IMR-90 (cell line): ENCODE measurements at regions not wholly inside any gene's neighbourhood (a gene's known extent, or its start where the extent isn't known, plus 50 kb on each side); places are given as distances from the start of the nearest gene placed in this dataset.

Source experiments
- ATAC-seq: fragments of 200-7000 bp; cut with Tn5 transposase; 2 replicates; pipeline ENCODE4 v1.9.1; 2020; ENCODE audit warnings: low read depth, mild to moderate bottlenecking, moderate library complexity
- BruUV-seq: library from RNA; stranded (reverse); fragments of 400-500 nt; replicated peaks from 2 replicates; lab custom pipeline; 2021; lab: Mats Ljungman, UMichigan
- CTCF ChIA-PET: fragments of 300-600 bp; formaldehyde crosslinking; extraction: SDS; loops from one replicate; lab custom pipeline; 2021; ENCODE audit warnings: antibody characterized with exemption; lab: Yijun Ruan, JAX
- POLR2A ChIA-PET: fragments of 300-600 bp; sonication (Branson Sonifier 250); formaldehyde crosslinking; loops from one replicate; lab custom pipeline; 2022; ENCODE audit warnings: antibody characterized with exemption; ENCODE audit not compliant: unreplicated experiment; lab: Charles Lee
- DNase-seq: peaks from one replicate; pipeline ENCODE4 v3.0.0; 2013
- H2AFZ ChIP-seq: replicated peaks from 2 replicates; pipeline ENCODE3; 2013; ENCODE audit warnings: low read length, mild to moderate bottlenecking; ENCODE audit not compliant: poor library complexity
- H2AK5ac ChIP-seq: 2 replicates; pipeline ENCODE4 v1.6.1; 2013; ENCODE audit warnings: low read depth, low read length, inconsistent platforms
- H2AK9ac ChIP-seq: replicated peaks from 2 replicates; pipeline ENCODE3; 2013; ENCODE audit warnings: mild to moderate bottlenecking, low read depth, low read length, moderate library complexity; ENCODE audit not compliant: poor library complexity
- H2BK120ac ChIP-seq: 2 replicates; pipeline ENCODE4 v1.6.1; 2013; ENCODE audit warnings: low read depth, low read length, inconsistent platforms
- H2BK15ac ChIP-seq: 3 replicates; pipeline ENCODE4 v1.6.1; 2013; ENCODE audit warnings: low read depth, low read length, inconsistent platforms
- H2BK20ac ChIP-seq: 2 replicates; pipeline ENCODE4 v1.6.1; 2013; ENCODE audit warnings: low read depth, mild to moderate bottlenecking, inconsistent platforms, low read length, moderate library complexity
- H2BK5ac ChIP-seq: 2 replicates; pipeline ENCODE4 v1.6.1; 2013; ENCODE audit warnings: mild to moderate bottlenecking, low read depth, low read length, inconsistent platforms; ENCODE audit not compliant: poor library complexity, severe bottlenecking
- H3K14ac ChIP-seq: replicated peaks from 2 replicates; pipeline ENCODE4 v1.6.1; 2013; ENCODE audit warnings: low read depth, low read length, inconsistent platforms
- H3K18ac ChIP-seq: 2 replicates; pipeline ENCODE4 v1.6.1; 2013; ENCODE audit warnings: low read depth, low read length, control low read depth
- H3K23ac ChIP-seq: 2 replicates; pipeline ENCODE4 v1.6.1; 2013; ENCODE audit warnings: low read depth, low read length, inconsistent platforms
- H3K27ac ChIP-seq: 2 replicates; pipeline ENCODE4 v1.5.1; 2013; ENCODE audit warnings: mild to moderate bottlenecking, control low read depth, low read length; ENCODE audit not compliant: insufficient read depth
- H3K27me3 ChIP-seq: 2 replicates; pipeline ENCODE4 v1.6.1; 2013; ENCODE audit warnings: low read length; ENCODE audit not compliant: control insufficient read depth, insufficient read depth
- H3K36me3 ChIP-seq: 2 replicates; pipeline ENCODE4 v1.6.1; 2013; ENCODE audit warnings: low read length, mixed read lengths; ENCODE audit not compliant: control insufficient read depth, insufficient read depth
- H3K4ac ChIP-seq: 2 replicates; pipeline ENCODE4 v1.6.1; 2013; ENCODE audit warnings: low read depth, low read length, inconsistent platforms
- H3K4me1 ChIP-seq: 2 replicates; pipeline ENCODE4 v1.6.1; 2013; ENCODE audit warnings: low read length, mixed read lengths; ENCODE audit not compliant: control insufficient read depth, insufficient read depth
- H3K4me2 ChIP-seq: 2 replicates; pipeline ENCODE4 v1.6.1; 2013; ENCODE audit warnings: low read depth, mild to moderate bottlenecking, control low read depth, low read length, moderate library complexity
- H3K4me3 ChIP-seq: 2 replicates; pipeline ENCODE4 v1.5.1; 2013; ENCODE audit warnings: low read depth, mild to moderate bottlenecking, control low read depth, low read length, moderate library complexity; ENCODE audit not compliant: insufficient read depth
- H3K56ac ChIP-seq: 2 replicates; pipeline ENCODE4 v1.6.1; 2013; ENCODE audit warnings: low read length, inconsistent platforms; ENCODE audit not compliant: insufficient read depth; ENCODE audit errors: extremely low read depth
- H3K79me1 ChIP-seq, 2 experiments: 2 replicates each; pipeline ENCODE4 v1.6.1; 2013; ENCODE audit warnings: low read length in 2 of 2, inconsistent platforms in 1 of 2, low read depth in 1 of 2
- H3K9ac ChIP-seq: 2 replicates; pipeline ENCODE4 v1.6.1; 2013; ENCODE audit warnings: low read depth, low read length, control low read depth
- H3K9me1 ChIP-seq: 2 replicates; pipeline ENCODE4 v1.6.1; 2013; ENCODE audit warnings: low read length, inconsistent platforms; ENCODE audit not compliant: insufficient read depth
- H3K9me3 ChIP-seq: 2 replicates; pipeline ENCODE4 v1.6.1; 2013; ENCODE audit warnings: low read length; ENCODE audit not compliant: control insufficient read depth, insufficient read depth
- H4K20me1 ChIP-seq: 2 replicates; pipeline ENCODE4 v1.6.1; 2013; ENCODE audit warnings: low read length, inconsistent platforms; ENCODE audit not compliant: insufficient read depth
- H4K5ac ChIP-seq: 2 replicates; pipeline ENCODE4 v1.6.1; 2013; ENCODE audit warnings: mild to moderate bottlenecking, low read depth, low read length, control low read depth
- H4K8ac ChIP-seq, 2 experiments: 2 replicates each; pipeline ENCODE4 v1.6.1; 2013; ENCODE audit warnings: low read depth in 2 of 2, low read length in 2 of 2, control low read depth in 1 of 2, inconsistent platforms in 1 of 2
- H4K91ac ChIP-seq: 2 replicates; pipeline ENCODE4 v1.6.1; 2013; ENCODE audit warnings: low read depth, low read length, inconsistent platforms; ENCODE audit not compliant: insufficient read depth
- BHLHE40 ChIP-seq: fragments of 150-350 bp; IDR thresholded peaks from 2 replicates; pipeline ENCODE4 v1.6.1; 2016; ENCODE audit warnings: mild to moderate bottlenecking, low read depth, low read length
- CHD1 ChIP-seq: IDR thresholded peaks from 2 replicates; pipeline ENCODE4 v1.6.1; 2012; ENCODE audit warnings: low read depth, low read length, improper control_type of control experiment
- FOS ChIP-seq: fragments of 150-350 bp; IDR thresholded peaks from 2 replicates; pipeline ENCODE4 v1.6.1; 2016; ENCODE audit warnings: low read depth, low read length
- MAFK ChIP-seq: IDR thresholded peaks from 2 replicates; pipeline ENCODE4 v1.6.1; 2012; ENCODE audit warnings: low read depth, low read length, improper control_type of control experiment
- NFE2L2 ChIP-seq: fragments of 150-350 bp; IDR thresholded peaks from 2 replicates; pipeline ENCODE4 v1.6.1; 2016; ENCODE audit warnings: low read depth, mild to moderate bottlenecking, low read length
- RFX5 ChIP-seq: IDR thresholded peaks from 2 replicates; pipeline ENCODE4 v1.8.0; 2012; ENCODE audit warnings: low read depth, mild to moderate bottlenecking, low read length, moderate library complexity
- WGBS, 2 experiments: methylation state at CpG; one replicate each; pipeline versions ENCODE4 v1.1.5 to v1.1.7; 2013; ENCODE audit warnings: missing lambda C conversion rate in 2 of 2; ENCODE audit not compliant: insufficient read length in 1 of 2; ENCODE audit errors: extremely low coverage in 2 of 2; 5-methylcytosine and 5-hydroxymethylcytosine counted together
- dilution Hi-C: fragments of 300-500 bp; cut with HindIII; formaldehyde crosslinking; loops from one replicate; pipeline ENCODE4 v1.14.3; 2018; ENCODE audit warnings: low sequenced_read_pairs; ENCODE audit not compliant: unreplicated experiment
- in situ Hi-C: fragments of 300-500 bp; cut with MboI; formaldehyde crosslinking; loops from 3 replicates; pipeline ENCODE4 v1.14.3; 2019; ENCODE audit warnings: low sequenced_read_pairs, inconsistent platforms, mixed read lengths
- intact Hi-C: fragments of 100-400 bp; cut with micrococcal nuclease; formaldehyde crosslinking; loops from 2 replicates; pipeline ENCODE4 v1.10.0; 2022

DNA sequence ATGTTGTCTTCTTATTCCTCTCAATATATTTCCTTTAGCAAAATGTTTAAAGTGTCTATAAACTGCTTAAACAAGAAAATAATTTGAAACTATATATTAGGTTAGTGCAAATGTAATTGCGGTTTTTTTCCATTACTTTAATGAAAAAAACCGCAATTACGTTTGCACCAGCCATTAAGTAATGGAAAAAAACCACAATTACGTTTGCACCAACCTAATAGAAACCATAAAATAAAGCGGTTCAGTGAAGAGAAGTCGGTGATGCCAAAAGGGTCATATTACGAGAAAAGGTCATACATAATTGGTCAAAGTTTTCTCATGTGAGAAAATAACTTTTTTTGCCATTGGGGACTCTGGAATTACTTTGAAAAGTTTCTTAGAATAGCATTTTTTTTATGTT, 385.6 kb upstream of the ST8SIA4 start:
- ATAC-seq (no peak), DNase-seq (no peak)
- no peaks in the 10 kb centered on the region for H3K9me3 ChIP-seq
- no peak overlapping the region for H3K23ac ChIP-seq
- no peak overlapping the region for H3K9ac ChIP-seq
- ChIA-PET CTCF (no interaction called here), POLR2A (no interaction called here)
- H2BK20ac ChIP-seq, result no peak overlapping the region
- H3K27me3 ChIP-seq, result no peaks in the 10 kb centered on the region
- no peak overlapping the region for H3K18ac ChIP-seq
- TF ChIP-seq CHD1 (no peak), BHLHE40 (no peak), FOS (no peak), MAFK (no peak), NFE2L2 (no peak), RFX5 (no peak)
- no peak overlapping the region for H3K4me2 ChIP-seq
- H3K56ac ChIP-seq, result no peak overlapping the region
- BruUV-seq, result no TSS peak
- in situ Hi-C loops, result no loop called here
- H2BK15ac ChIP-seq, result no peak overlapping the region
- H4K5ac ChIP-seq, result no peak overlapping the region
- no peak overlapping the region for H3K27ac ChIP-seq
- no peak overlapping the region for H2AK9ac ChIP-seq
- no peaks in the 10 kb centered on the region for H3K36me3 ChIP-seq
- dilution Hi-C loops, result no loop called here
- H2BK120ac ChIP-seq, result no peak overlapping the region
- WGBS, 2 experiments, result no CpG with 5 or more reads among the region's 7 CpGs
- no peak overlapping the region for H2AK5ac ChIP-seq
- no peak overlapping the region for H4K8ac ChIP-seq
- H4K91ac ChIP-seq, result no peak overlapping the region
- H3K14ac ChIP-seq, result no peak overlapping the region
- H2AFZ ChIP-seq, result no peak overlapping the region
- H3K79me1 ChIP-seq, result no peaks in the 10 kb centered on the region
- H4K20me1 ChIP-seq, result no peaks in the 10 kb centered on the region
- intact Hi-C loops, result no loop called here
- no peak overlapping the region for H3K4ac ChIP-seq
- no peaks in the 10 kb centered on the region for H3K4me1 ChIP-seq
- no peak overlapping the region for H2BK5ac ChIP-seq
- H3K4me3 ChIP-seq, result no peak overlapping the region
- no peaks in the 10 kb centered on the region for H3K9me1 ChIP-seq
